SK-N-SH (cell line): ENCODE measurements at regions not wholly inside any gene's neighbourhood (a gene's known extent, or its start where the extent isn't known, plus 50 kb on each side); places are given as distances from the start of the nearest gene placed in this dataset.

Experiments
- CTCF ChIA-PET: fragments of 300-600, 350-600 bp; formaldehyde crosslinking; extraction: SDS; loops from one replicate; lab custom pipeline; 2021; lab: Yijun Ruan, JAX
- POLR2A ChIA-PET: fragments of 350-600 bp; sonication (Branson Sonifier 250); formaldehyde crosslinking; extraction: SDS; loops from one replicate; lab custom pipeline; 2020; ENCODE audit warnings: antibody characterized with exemption, inconsistent platforms; lab: Yijun Ruan, JAX
- DNase-seq: peaks from one replicate; pipeline ENCODE4 v3.0.0; 2012
- H2AFZ ChIP-seq: fragments of 200-600 bp; sonication (generic); 2 replicates; pipeline ENCODE4 v1.8.1; 2016; ENCODE audit warnings: antibody characterized with exemption, mild to moderate bottlenecking, low read depth
- H3F3A ChIP-seq: fragments of 200-600 bp; sonication (generic); replicated peaks from 2 replicates; pipeline ENCODE3; 2016; ENCODE audit warnings: antibody characterized with exemption, mild to moderate bottlenecking; ENCODE audit not compliant: insufficient read depth
- H3K27ac ChIP-seq, 2 experiments: fragments of 200-500 bp in 1 of 2; fragments of 200-600 bp in 1 of 2; sonication (Bioruptor generic) in 1 of 2; sonication (generic), shearing (Covaris generic) in 1 of 2; 2 replicates each; pipeline versions ENCODE4 v1.5.1 to v1.6.1; 2014 to 2016; ENCODE audit warnings: low read depth in 2 of 2, inconsistent platforms in 1 of 2, low read length in 1 of 2, mild to moderate bottlenecking in 1 of 2, mixed read lengths in 1 of 2
- H3K27me3 ChIP-seq: fragments of 200-600 bp; sonication (generic), shearing (Covaris generic); 2 replicates; pipeline ENCODE4 v1.6.1; 2016; ENCODE audit warnings: mixed run types; ENCODE audit not compliant: insufficient read depth
- H3K36me3 ChIP-seq, 2 experiments: fragments of 200-500 bp in 1 of 2; fragments of 200-600 bp in 1 of 2; sonication (Bioruptor generic) in 1 of 2; sonication (generic) in 1 of 2; replicated peaks in 1 of 2; 2 replicates each; pipeline versions ENCODE3 to v1.5.1; 2014 to 2016; ENCODE audit warnings: low read length in 1 of 2, mild to moderate bottlenecking in 1 of 2; ENCODE audit not compliant: insufficient read depth in 2 of 2, control insufficient read depth in 1 of 2
- H3K4me1 ChIP-seq, 2 experiments: fragments of 200-500 bp in 1 of 2; fragments of 200-600 bp in 1 of 2; sonication (Bioruptor generic) in 1 of 2; sonication (generic), shearing (Covaris generic) in 1 of 2; 2 replicates each; pipeline versions ENCODE4 v1.5.1 to v1.6.1; 2014 to 2016; ENCODE audit warnings: low read depth in 1 of 2, low read length in 1 of 2, mixed run types in 1 of 2; ENCODE audit not compliant: insufficient read depth in 2 of 2, control insufficient read depth in 1 of 2
- H3K4me2 ChIP-seq: fragments of 200-600 bp; sonication (generic), shearing (Covaris generic); 2 replicates; pipeline ENCODE4 v1.6.1; 2017; ENCODE audit warnings: mixed run types
- H3K4me3 ChIP-seq, 2 experiments: fragments of 200-500 bp in 1 of 2; fragments of 200-600 bp in 1 of 2; sonication (Bioruptor generic) in 1 of 2; sonication (generic), shearing (Covaris generic) in 1 of 2; 2 replicates each; pipeline versions ENCODE4 v1.5.1 to v1.8.1; 2014 to 2016; ENCODE audit warnings: low read depth in 2 of 2, inconsistent platforms in 1 of 2, low read length in 1 of 2, mild to moderate bottlenecking in 1 of 2, mixed read lengths in 1 of 2, moderate library complexity in 1 of 2
- H3K79me2 ChIP-seq: fragments of 200-600 bp; sonication (generic); 2 replicates; pipeline ENCODE4 v1.8.1; 2017; ENCODE audit warnings: mild to moderate bottlenecking; ENCODE audit not compliant: insufficient read depth
- H3K9ac ChIP-seq: fragments of 200-600 bp; sonication (generic); 2 replicates; pipeline ENCODE4 v1.6.1; 2017; ENCODE audit warnings: mixed run types
- H3K9me2 ChIP-seq: fragments of 200-600 bp; sonication (generic); 2 replicates; pipeline ENCODE4 v1.6.1; 2017; ENCODE audit warnings: mixed run types
- H3K9me3 ChIP-seq: fragments of 200-600 bp; sonication (generic); 2 replicates; pipeline ENCODE4 v1.6.1; 2017; ENCODE audit warnings: mixed run types, mild to moderate bottlenecking, moderate library complexity
- H4K20me1 ChIP-seq: fragments of 200-600 bp; sonication (generic); 2 replicates; pipeline ENCODE4 v1.6.1; 2017; ENCODE audit warnings: mild to moderate bottlenecking, mixed run types; ENCODE audit not compliant: insufficient read depth
- FOXM1 ChIP-seq: IDR thresholded peaks from 2 replicates; pipeline ENCODE4 v1.4.0; 2012; ENCODE audit warnings: low read depth, mild to moderate bottlenecking
- MXI1 ChIP-seq: IDR thresholded peaks from 2 replicates; pipeline ENCODE4 v1.6.1; 2012; ENCODE audit warnings: mild to moderate bottlenecking, low read depth, low read length, improper control_type of control experiment
- NRF1 ChIP-seq: IDR thresholded peaks from 2 replicates; pipeline ENCODE4 v1.6.1; 2012; ENCODE audit warnings: low read depth, mild to moderate bottlenecking, low read length
- RAD21 ChIP-seq: IDR thresholded peaks from 2 replicates; pipeline ENCODE4 v1.6.1; 2012; ENCODE audit warnings: mild to moderate bottlenecking, low read length
- SMC3 ChIP-seq: IDR thresholded peaks from 2 replicates; pipeline ENCODE4 v1.6.1; 2012; ENCODE audit warnings: low read depth, low read length, improper control_type of control experiment
- WGBS: methylation state at CpG from one replicate; pipeline ENCODE4 v1.1.6; 2017; ENCODE audit warnings: low lambda C conversion rate; 5-methylcytosine and 5-hydroxymethylcytosine counted together
- TF ChIP-seq, protein P1 (sequence below): IDR thresholded peaks from 2 replicates; pipeline ENCODE4 v1.4.0; 2012; ENCODE audit warnings: low read depth
- TF ChIP-seq, protein P2 (sequence below): IDR thresholded peaks from 2 replicates; pipeline ENCODE4 v1.6.1; 2012; ENCODE audit warnings: mild to moderate bottlenecking, low read depth, low read length, moderate library complexity

DNA sequence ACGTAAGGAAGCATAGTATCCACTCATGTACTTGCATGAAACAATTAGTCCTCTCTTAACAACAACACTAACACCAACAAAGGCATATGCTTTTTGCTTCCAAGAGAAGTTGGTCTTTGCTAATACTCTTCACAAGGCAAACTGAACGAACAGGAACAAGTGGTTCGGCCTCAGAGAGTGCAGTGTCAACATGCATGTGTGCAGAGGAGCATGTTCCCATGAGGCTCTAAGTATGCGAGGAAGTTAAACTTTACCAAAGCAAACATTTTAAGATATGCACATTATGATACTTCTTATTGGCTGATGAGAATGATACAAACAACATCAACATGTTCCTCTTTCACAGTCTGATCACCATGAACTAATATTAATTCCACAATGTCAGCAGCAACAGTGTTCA lies 285.3 kb upstream of the IRX5 start:
- Histone ChIP-seq H3K9me2 (no peaks in the 10 kb centered on the region), H3K4me3 (no peak overlapping the region), H3K36me3 (no peaks in the 10 kb centered on the region), H3K4me1 (no peaks in the 10 kb centered on the region), H3F3A (no peaks in the 10 kb centered on the region), H3K9ac (no peak overlapping the region), H3K4me2 (no peak overlapping the region), H4K20me1 (no peaks in the 10 kb centered on the region), H3K79me2 (no peaks in the 10 kb centered on the region), H3K9me3 (no peaks in the 10 kb centered on the region), H3K27me3 (no peaks in the 10 kb centered on the region), H2AFZ (no peak overlapping the region), H3K27ac (no peak overlapping the region)
- DNase-seq: no peak
- POLR2A ChIA-PET: no interaction called here
- TF ChIP-seq, protein P1, sequence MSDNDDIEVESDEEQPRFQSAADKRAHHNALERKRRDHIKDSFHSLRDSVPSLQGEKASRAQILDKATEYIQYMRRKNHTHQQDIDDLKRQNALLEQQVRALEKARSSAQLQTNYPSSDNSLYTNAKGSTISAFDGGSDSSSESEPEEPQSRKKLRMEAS: no peak
- TF ChIP-seq SMC3 (no peak), FOXM1 (no peak), RAD21 (no peak), MXI1 (no peak)
- TF ChIP-seq, protein P2, sequence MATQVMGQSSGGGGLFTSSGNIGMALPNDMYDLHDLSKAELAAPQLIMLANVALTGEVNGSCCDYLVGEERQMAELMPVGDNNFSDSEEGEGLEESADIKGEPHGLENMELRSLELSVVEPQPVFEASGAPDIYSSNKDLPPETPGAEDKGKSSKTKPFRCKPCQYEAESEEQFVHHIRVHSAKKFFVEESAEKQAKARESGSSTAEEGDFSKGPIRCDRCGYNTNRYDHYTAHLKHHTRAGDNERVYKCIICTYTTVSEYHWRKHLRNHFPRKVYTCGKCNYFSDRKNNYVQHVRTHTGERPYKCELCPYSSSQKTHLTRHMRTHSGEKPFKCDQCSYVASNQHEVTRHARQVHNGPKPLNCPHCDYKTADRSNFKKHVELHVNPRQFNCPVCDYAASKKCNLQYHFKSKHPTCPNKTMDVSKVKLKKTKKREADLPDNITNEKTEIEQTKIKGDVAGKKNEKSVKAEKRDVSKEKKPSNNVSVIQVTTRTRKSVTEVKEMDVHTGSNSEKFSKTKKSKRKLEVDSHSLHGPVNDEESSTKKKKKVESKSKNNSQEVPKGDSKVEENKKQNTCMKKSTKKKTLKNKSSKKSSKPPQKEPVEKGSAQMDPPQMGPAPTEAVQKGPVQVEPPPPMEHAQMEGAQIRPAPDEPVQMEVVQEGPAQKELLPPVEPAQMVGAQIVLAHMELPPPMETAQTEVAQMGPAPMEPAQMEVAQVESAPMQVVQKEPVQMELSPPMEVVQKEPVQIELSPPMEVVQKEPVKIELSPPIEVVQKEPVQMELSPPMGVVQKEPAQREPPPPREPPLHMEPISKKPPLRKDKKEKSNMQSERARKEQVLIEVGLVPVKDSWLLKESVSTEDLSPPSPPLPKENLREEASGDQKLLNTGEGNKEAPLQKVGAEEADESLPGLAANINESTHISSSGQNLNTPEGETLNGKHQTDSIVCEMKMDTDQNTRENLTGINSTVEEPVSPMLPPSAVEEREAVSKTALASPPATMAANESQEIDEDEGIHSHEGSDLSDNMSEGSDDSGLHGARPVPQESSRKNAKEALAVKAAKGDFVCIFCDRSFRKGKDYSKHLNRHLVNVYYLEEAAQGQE: no peak
- CTCF ChIA-PET: no interaction called here
- 48% methylated on average over 4 of the region's 4 CpGs for WGBS

- Histone ChIP-seq H3K79me2 (no peaks in the 10 kb centered on the region), H3K27ac (no peak overlapping the region), H3K4me1 (peaks cover 0 to 9% of the 10 kb centered on the region in 2 experiments; a peak in 3 of 4 replicates), H3K27me3 (no peaks in the 10 kb centered on the region; the same call in 1 of the 2 replicates), H3K4me2 (no peak overlapping the region), H2AFZ (no peak overlapping the region), H4K20me1 (no peaks in the 10 kb centered on the region), H3F3A (no peaks in the 10 kb centered on the region)
- 58% methylated on average over 8 of the region's 10 CpGs for WGBS
- no peak for DNase-seq
- POLR2A ChIA-PET: no interaction called here
- no peak for TF ChIP-seq NRF1
- TF ChIP-seq, all 33 proteins: peak for 0
- Histone ChIP-seq H3K9me2 (no peaks in the 10 kb centered on the region), H3K36me3 (no peaks in the 10 kb centered on the region), H3K4me3 (no peak overlapping the region), H3K9me3 (no peaks in the 10 kb centered on the region), H3K9ac (no peak overlapping the region)
- CTCF ChIA-PET: no interaction called here
These were observed 294.4 kb upstream of the IRX5 start for GRCh38 chr16:54636221-54636793.
